Ectodermal cell (in vitro differentiated cells): ENCODE measurements at regions not wholly inside any gene's neighbourhood (a gene's known extent, or its start where the extent isn't known, plus 50 kb on each side); places are given as distances from the start of the nearest gene placed in this dataset.
"Not testable (repeated sequence)": the region's sequence is repeated elsewhere in the genome, so short reads cannot be mapped to it uniquely, and the experiment has no call there.

Experiments
- H3K27ac ChIP-seq: 2 replicates; pipeline ENCODE4 v1.7.0; 2013; ENCODE audit warnings: mild to moderate bottlenecking, low read depth, low read length; ENCODE audit not compliant: insufficient read depth, poor library complexity, severe bottlenecking
- H3K27me3 ChIP-seq: 2 replicates; pipeline ENCODE4 v1.7.0; 2013; ENCODE audit warnings: mild to moderate bottlenecking, low read length; ENCODE audit not compliant: insufficient read depth, control insufficient read depth, poor library complexity, severe bottlenecking
- H3K36me3 ChIP-seq: one replicate; pipeline ENCODE4 v1.7.0; 2013; ENCODE audit warnings: low read length; ENCODE audit not compliant: control insufficient read depth, insufficient read depth
- H3K4me1 ChIP-seq: one replicate; pipeline ENCODE4 v1.7.0; 2013; ENCODE audit warnings: low read length; ENCODE audit not compliant: control insufficient read depth, insufficient read depth
- H3K4me3 ChIP-seq: 2 replicates; pipeline ENCODE4 v1.7.0; 2013; ENCODE audit warnings: low read depth, low read length, control low read depth; ENCODE audit not compliant: insufficient read depth
- H3K9me3 ChIP-seq: 2 replicates; pipeline ENCODE4 v1.7.0; 2013; ENCODE audit warnings: mild to moderate bottlenecking, low read length, moderate library complexity; ENCODE audit not compliant: control insufficient read depth
- WGBS, 2 experiments: methylation state at CpG; one replicate each; pipeline ENCODE4 v1.1.7; 2013; ENCODE audit warnings: missing lambda C conversion rate in 2 of 2; 5-methylcytosine and 5-hydroxymethylcytosine counted together

DNA sequence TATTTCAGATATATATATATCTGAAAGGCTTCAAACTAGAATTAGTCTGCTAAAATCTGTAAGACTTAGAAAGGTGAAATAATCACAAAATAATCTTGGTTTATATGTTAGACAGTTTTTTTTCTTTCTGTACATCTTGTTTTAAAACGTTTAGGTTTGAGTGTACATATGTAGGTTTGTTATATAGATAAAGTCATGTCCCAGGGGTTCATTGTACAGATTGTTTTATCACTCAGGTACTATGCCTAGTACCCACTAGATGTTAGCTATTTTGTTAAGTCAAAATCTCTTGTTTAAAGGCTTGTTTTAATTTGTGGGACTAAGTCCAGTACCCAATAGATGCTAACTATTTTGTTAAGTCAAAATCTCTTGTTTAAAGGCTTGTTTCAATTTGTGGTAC, 1339.0 kb upstream of the CITED2 start:
- Histone ChIP-seq H3K36me3 (no peaks in the 10 kb centered on the region), H3K9me3 (no peaks in the 10 kb centered on the region), H3K27me3 (no peaks in the 10 kb centered on the region), H3K4me3 (no peak overlapping the region), H3K4me1 (no peaks in the 10 kb centered on the region), H3K27ac (no peak overlapping the region)
- WGBS, 2 experiments: 88 to 90% methylated on average over 1 of the region's 1 CpG

DNA sequence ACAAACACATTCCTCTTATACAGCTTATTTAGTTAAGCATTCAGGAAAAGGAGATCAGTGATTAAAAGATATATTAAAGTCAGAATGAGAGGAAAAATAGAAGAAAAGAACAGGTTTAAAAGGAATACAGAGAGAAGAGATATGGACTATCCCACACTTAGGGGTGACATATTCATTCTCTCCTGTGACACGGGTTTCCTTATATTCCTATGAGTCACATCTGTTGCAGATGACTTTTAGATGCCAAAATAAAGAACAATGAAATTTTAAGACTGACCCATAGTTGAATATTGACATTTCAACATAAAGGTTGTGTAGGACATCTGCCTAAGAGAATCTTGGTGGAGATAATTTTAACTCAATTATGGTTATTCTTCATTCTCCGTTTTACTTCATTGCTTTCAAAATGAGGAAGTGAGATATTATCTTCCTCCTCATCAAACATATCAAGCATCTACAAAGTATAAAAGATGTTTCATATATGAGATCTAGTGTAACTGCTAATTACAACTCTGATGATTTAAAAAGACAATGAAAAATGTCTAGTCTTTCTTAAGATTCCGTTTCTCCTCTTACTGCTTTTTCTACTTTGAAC, 1336.7 kb upstream of the CITED2 start:
- H3K27ac ChIP-seq: no peak overlapping the region
- 76 to 100% methylated on average over 1 to 2 of the region's 3 CpGs for WGBS, 2 experiments
- H3K4me1 ChIP-seq: no peaks in the 10 kb centered on the region
- H3K27me3 ChIP-seq: no peaks in the 10 kb centered on the region
- no peaks in the 10 kb centered on the region for H3K9me3 ChIP-seq
- H3K36me3 ChIP-seq: no peaks in the 10 kb centered on the region
- H3K4me3 ChIP-seq: no peak overlapping the region

DNA sequence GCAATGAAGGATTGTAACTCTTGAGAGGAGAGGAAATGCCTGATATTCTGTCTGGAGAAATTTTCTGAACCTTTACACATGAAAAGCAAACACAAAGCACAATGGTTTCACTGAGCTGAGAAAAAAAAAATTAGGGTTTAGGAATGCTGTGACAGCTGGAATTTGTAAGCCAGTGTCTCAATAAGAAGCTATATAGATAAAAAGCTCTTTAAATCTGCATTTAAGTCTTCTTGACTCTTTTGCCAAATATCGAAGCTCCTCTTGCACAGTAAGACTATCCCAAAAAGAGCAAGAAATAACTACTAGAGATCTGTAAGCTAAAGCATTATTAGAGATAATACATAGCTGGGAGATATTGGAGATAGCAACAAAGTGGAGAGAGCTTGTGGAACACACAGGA, 1334.0 kb upstream of the CITED2 start:
- Histone ChIP-seq H3K27ac (no peak overlapping the region), H3K9me3 (no peaks in the 10 kb centered on the region), H3K27me3 (no peaks in the 10 kb centered on the region), H3K36me3 (no peaks in the 10 kb centered on the region), H3K4me3 (no peak overlapping the region), H3K4me1 (no peaks in the 10 kb centered on the region)
- 100% methylated on average over 1 of the region's 1 CpG; no CpG with 5 or more reads in 1 of the 2 experiments for WGBS, 2 experiments

DNA sequence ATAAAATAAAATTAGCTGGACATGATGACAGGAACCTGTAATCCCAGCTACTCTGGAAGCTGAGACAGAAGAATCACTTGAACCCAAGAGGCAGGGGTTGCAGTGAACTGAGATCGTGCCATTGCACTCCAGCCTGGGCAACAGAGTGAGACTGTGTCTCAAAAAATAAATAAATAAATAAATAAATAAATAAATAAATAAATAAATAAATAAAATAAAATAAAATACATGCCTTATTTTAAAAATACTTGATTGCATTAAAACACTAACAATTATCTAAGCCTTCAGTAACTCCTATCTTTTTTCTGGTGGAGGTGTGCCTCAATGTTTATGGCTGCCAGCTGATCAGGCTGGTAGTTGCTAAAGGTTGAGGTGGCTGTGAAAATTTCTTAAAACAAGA, 1329.6 kb upstream of the CITED2 start:
- not testable (repeated sequence) for H3K9me3 ChIP-seq, H3K4me1 ChIP-seq, H3K27me3 ChIP-seq, H3K4me3 ChIP-seq, H3K27ac ChIP-seq, H3K36me3 ChIP-seq
- WGBS, 2 experiments: 75% methylated on average over 1 of the region's 1 CpG; no CpG with 5 or more reads in 1 of the 2 experiments

DNA sequence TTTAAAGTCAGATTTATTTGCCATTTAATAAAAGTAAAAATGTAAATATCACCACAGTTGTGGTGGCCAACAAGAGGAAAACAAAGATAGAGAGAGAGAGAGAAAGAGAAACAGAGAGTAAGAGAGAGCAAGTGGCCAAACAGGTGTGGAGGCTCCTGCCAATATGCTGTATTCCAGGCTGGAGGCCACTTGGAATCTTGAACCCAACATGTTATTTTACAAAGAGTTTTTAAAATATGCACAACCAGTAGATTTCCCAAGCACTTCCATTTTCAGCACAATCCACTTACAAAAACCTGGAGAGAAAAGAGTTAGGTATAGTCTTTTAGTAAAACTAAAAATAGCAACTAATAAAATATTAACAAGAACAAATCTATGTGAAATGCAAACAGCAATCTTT, 1323.1 kb upstream of the CITED2 start:
- H3K27me3 ChIP-seq: no peaks in the 10 kb centered on the region

DNA sequence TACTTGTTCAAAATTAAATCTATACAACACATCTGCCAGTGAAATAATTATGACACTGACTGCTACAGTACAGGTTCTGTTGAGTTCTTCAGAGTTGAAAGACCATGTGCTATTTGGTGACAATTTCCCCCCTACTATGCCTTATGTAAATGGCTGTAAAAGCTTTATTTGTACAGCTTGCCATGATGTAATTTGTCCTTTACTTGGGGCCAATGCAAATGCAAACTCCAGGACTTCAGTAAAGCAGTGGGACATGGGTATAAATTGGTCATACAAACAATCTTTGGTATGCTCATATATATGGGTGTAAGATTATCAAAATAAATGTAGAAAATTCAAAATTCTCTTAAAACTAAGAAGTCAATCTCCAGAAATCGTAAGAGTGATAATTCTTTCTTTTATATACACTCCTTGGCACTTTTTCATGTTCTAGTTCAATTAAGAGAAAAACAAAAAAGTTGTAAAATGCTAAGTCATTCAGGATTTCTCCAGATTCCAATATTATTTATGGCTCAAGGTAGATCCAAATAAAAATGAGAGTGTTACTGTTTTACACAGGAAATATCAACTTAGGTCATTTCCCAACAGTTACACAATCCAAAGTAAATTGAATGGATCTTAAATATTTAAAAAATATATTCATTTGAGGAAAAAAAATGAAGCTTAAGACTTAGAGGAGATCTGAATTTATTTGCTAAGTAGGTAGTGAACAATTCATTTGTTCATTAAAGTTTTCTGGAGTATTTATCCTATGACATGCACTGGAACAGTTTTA, 1310.5 kb upstream of the CITED2 start:
- Histone ChIP-seq H3K27me3 (no peaks in the 10 kb centered on the region), H3K4me3 (no peak overlapping the region), H3K36me3 (no peaks in the 10 kb centered on the region), H3K27ac (no peak overlapping the region), H3K9me3 (no peaks in the 10 kb centered on the region), H3K4me1 (no peaks in the 10 kb centered on the region)
- 100% methylated on average over 1 of the region's 1 CpG; no CpG with 5 or more reads in 1 of the 2 experiments for whole genome bisulfite sequencing, 2 experiments

More for the DNA sequence above, 1323.1 kb upstream of the CITED2 start:
- Histone ChIP-seq H3K4me1 (no peaks in the 10 kb centered on the region), H3K27ac (no peak overlapping the region), H3K9me3 (no peaks in the 10 kb centered on the region), H3K4me3 (no peak overlapping the region), H3K36me3 (no peaks in the 10 kb centered on the region)

DNA sequence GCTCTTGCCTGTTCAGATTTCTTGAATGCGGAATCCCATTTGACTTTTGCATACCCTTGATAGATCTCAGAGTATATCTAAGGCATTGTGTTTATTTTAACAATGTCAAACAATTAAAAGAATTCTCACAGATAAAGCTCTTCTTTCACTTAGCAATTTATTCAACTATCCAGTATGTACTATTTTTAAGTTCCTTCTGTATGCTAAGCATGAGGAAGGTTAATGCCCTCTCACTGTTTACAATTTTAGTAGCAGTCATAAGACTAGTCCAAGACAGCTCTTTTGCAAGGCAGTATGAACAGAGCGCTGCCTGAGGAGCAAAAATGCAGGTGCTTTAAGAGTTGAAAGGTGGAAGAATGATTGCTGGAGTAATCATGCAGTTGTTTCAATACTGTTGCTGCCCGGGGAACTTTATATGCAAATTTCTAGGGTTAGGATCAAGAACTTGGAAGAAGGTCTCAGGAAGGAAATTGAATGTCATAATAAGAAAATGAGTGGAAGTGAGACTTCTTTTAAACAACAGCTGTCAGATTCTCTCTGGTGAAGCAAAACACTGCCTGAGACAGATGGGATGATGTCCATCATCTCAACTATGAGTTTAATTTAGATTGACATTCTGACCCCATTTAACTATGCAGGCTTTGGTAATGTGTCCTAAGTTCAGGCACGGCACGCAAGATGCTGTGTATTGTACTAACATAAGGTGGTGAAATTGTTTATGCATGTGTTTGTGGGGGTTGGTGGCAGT, 1303.5 kb upstream of the CITED2 start:
- Histone ChIP-seq H3K27ac (no peak overlapping the region), H3K4me3 (no peak overlapping the region), H3K9me3 (no peaks in the 10 kb centered on the region), H3K4me1 (no peaks in the 10 kb centered on the region), H3K27me3 (no peaks in the 10 kb centered on the region), H3K36me3 (no peaks in the 10 kb centered on the region)
- WGBS, 2 experiments: 84 to 86% methylated on average over 5 of the region's 5 CpGs

DNA sequence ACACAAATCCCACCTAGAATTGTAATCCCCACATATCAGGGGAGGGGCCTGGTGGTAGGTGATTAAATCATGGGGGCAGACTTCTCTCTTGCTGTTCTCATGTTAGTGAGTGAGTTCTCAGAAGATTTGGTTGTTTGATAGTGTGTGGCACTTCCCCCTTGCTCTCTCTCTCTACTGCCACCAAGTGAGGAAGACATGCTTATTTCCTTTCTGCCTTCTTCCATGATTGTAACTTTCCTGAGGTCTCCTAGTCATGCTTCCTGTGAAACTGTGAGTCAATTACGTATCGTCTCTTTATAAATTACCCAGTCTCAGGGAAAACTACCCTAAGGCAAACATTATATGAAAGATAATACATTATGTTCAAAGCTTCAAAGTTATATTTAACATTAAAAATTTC, 1297.5 kb upstream of the CITED2 start:
- Histone ChIP-seq H3K4me1 (no peaks in the 10 kb centered on the region), H3K9me3 (no peaks in the 10 kb centered on the region), H3K27me3 (no peaks in the 10 kb centered on the region), H3K4me3 (no peak overlapping the region), H3K36me3 (no peaks in the 10 kb centered on the region), H3K27ac (no peak overlapping the region)
- WGBS, 2 experiments: 100% methylated on average over 2 of the region's 2 CpGs

DNA sequence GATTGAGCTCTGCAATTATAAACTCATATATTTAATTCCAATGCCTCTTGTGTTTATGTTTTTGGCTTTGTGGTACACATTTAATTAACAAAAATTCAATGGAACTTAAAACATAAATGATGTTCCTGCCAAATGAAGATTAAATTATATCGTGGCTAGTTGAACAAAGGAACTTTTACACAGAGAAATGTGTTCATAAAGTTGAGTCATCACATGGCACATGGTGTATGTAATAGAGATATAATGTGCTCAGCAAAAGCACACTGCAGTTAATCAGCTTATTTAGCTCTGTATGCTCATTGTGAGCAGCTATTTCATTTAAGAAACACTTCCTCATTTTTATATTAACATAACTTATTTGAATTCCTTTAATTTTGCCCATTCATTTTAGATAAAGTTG, 1295.6 kb upstream of the CITED2 start:
- Histone ChIP-seq H3K27ac (no peak overlapping the region), H3K4me3 (no peak overlapping the region)
- 94 to 96% methylated on average over 1 of the region's 1 CpG for WGBS, 2 experiments

DNA sequence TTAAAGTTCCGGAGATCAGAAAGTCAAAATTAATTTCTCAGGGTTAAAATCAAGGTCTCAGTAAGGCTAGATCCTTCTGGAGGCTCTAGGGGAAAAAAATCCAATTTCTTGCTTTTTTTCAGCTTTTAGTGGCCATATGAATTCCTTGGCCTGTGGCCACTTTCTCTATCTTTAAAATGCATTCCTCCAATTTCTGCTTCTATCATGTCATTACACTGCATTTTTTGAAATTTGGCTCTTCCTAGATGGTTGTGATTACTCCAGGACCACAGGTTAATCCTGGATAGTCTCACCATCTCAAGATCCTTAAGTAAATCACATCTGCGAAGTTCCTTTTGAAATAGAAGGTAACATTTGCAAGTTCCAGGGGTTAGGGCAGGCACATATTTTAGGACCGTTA, 1294.9 kb upstream of the CITED2 start:
- Histone ChIP-seq H3K36me3 (no peaks in the 10 kb centered on the region), H3K27ac (no peak overlapping the region), H3K9me3 (no peaks in the 10 kb centered on the region), H3K27me3 (no peaks in the 10 kb centered on the region), H3K4me3 (no peak overlapping the region), H3K4me1 (no peaks in the 10 kb centered on the region)
- WGBS, 2 experiments: 74 to 96% methylated on average over 3 of the region's 3 CpGs

More for the DNA sequence above, 1295.6 kb upstream of the CITED2 start:
- no peaks in the 10 kb centered on the region for H3K9me3 ChIP-seq
- H3K36me3 ChIP-seq: no peaks in the 10 kb centered on the region
- H3K27me3 ChIP-seq: no peaks in the 10 kb centered on the region
- no peaks in the 10 kb centered on the region for H3K4me1 ChIP-seq
